ENCODE measurements at regions not wholly inside any gene's neighbourhood (a gene's known extent, or its start where the extent isn't known, plus 50 kb on each side); places are given as distances from the start of the nearest gene placed in this dataset.

- Histone ChIP-seq H3K27me3 (replicated peaks in 1 of 4; ENCODE audit: control insufficient read depth in 3 of 4, extremely low read depth in 1 of 4, insufficient read depth in 3 of 4, low read length in 3 of 4) (peaks cover 0 to 7% (median 0%) of the 10 kb centered on the region in 4 experiments; a peak in 2 of 7 replicates), H3K14ac (ENCODE audit: insufficient read length) (no peak overlapping the region), H2AFZ (ENCODE audit: low read length) (no peak overlapping the region), H3K4ac (replicated peaks; ENCODE audit: insufficient read length, low read depth, low read length) (no peak overlapping the region), H2BK5ac (ENCODE audit: low read depth, low read length) (no peak overlapping the region), H3K9ac (replicated peaks in 1 of 4; ENCODE audit: extremely low read depth in 1 of 4, low read depth in 3 of 4, low read length in 3 of 4) (no peak overlapping the region), H2AK5ac (ENCODE audit: low read depth, low read length) (no peak overlapping the region), H3K79me2 (ENCODE audit: control insufficient read depth in 1 of 2, insufficient read depth in 2 of 2, low read length in 2 of 2) (no peaks in the 10 kb centered on the region), H3K56ac (replicated peaks; ENCODE audit: insufficient read length, low read depth, low read length) (no peak overlapping the region), H2BK120ac (replicated peaks; ENCODE audit: low read depth, low read length) (no peak overlapping the region), H3K9me3 (ENCODE audit: insufficient read depth in 2 of 2, low read depth in 1 of 2, low read length in 1 of 2) (no peaks in the 10 kb centered on the region), H3K4me2 (ENCODE audit: insufficient read depth in 1 of 2, low read depth in 2 of 2, low read length in 2 of 2) (no peak overlapping the region), H3K36me3 (ENCODE audit: control insufficient read depth in 2 of 4, insufficient read depth in 4 of 4, low read length in 3 of 4) (no peaks in the 10 kb centered on the region), H3K23me2 (ENCODE audit: low read depth, low read length) (no peaks in the 10 kb centered on the region), H2BK20ac (ENCODE audit: low read length) (no peak overlapping the region), H3K4me1 (replicated peaks in 1 of 4; ENCODE audit: control insufficient read depth in 3 of 4, insufficient read depth in 4 of 4, low read length in 3 of 4) (peaks cover 0 to 3% (median 0%) of the 10 kb centered on the region in 4 experiments; a peak in 2 of 7 replicates), H3K18ac (ENCODE audit: extremely low read depth, low read length) (no peak overlapping the region), H2BK15ac (ENCODE audit: low read length) (no peak overlapping the region), H4K91ac (replicated peaks; ENCODE audit: insufficient read length, low read length) (no peak overlapping the region), H4K5ac (ENCODE audit: insufficient read length, low read depth, low read length) (no peak overlapping the region), H4K20me1 (replicated peaks in 1 of 2; ENCODE audit: control insufficient read depth in 1 of 2, insufficient read depth in 2 of 2, low read length in 2 of 2) (no peaks in the 10 kb centered on the region), H3K4me3 (ENCODE audit: extremely low read depth in 1 of 4, insufficient read depth in 2 of 4, low read depth in 3 of 4, low read length in 4 of 4) (no peak overlapping the region), H3K27ac (ENCODE audit: low read depth, low read length) (no peak overlapping the region), H2BK12ac (ENCODE audit: low read depth, low read length) (no peak overlapping the region), H3K23ac (ENCODE audit: insufficient read length) (no peak overlapping the region), H3K79me1 (ENCODE audit: low read depth, low read length) (no peaks in the 10 kb centered on the region), H4K8ac (ENCODE audit: extremely low read depth, insufficient read depth, low read length) (no peak overlapping the region)
- ChIA-PET POLR2A (ENCODE audit: partially characterized antibody) (interaction anchor here (2.2 kb wide), 1 partner anchor 9 kb away, joined by 5 read pairs; no protein-coding TSS in a partner anchor), CTCF (ENCODE audit: partially characterized antibody) (interaction anchor here (0.7 to 1.4 kb wide), 2 partner anchors 36 to 41 kb away, joined by 4 to 6 read pairs; no protein-coding TSS in a partner anchor)
- FAIRE-seq (no peak), DNase-seq (ENCODE audit: low read depth in 1 of 2, low spot score in 2 of 2) (no peak)
- 95% methylated on average over 3 of the region's 3 CpGs; no CpG with 5 or more reads in 1 of the 2 experiments for WGBS, 2 experiments (ENCODE audit: extremely low coverage in 1 of 2, insufficient coverage in 1 of 2, insufficient read length in 1 of 2, insufficient replicate concordance in 2 of 2, low coverage in 1 of 2, low lambda C conversion rate in 2 of 2, missing lambda C conversion rate in 1 of 2)
- TF ChIP-seq EGR1 (IDR thresholded peaks at IDR 0.05; ENCODE audit: borderline replicate concordance, low read depth, low read length) (no peak), EZH2 (IDR thresholded peaks at IDR 0.05; ENCODE audit: low read depth, low read length, severe bottlenecking) (no peak), GTF2F1 (IDR thresholded peaks at IDR 0.05; ENCODE audit: borderline replicate concordance, low read depth, low read length) (no peak), SRF (IDR thresholded peaks at IDR 0.05; ENCODE audit: low read depth, low read length) (no peak), HDAC2 (IDR thresholded peaks at IDR 0.05; ENCODE audit: borderline replicate concordance in 1 of 2, low read depth in 2 of 2, low read length in 2 of 2) (no peak)
Observed at GRCh38 chr9:27673641-27674040, 100.4 kb upstream of the C9orf72 start.
